Putamen (tissue), 1 donor: ENCODE measurements at regions not wholly inside any gene's neighbourhood (a gene's known extent, or its start where the extent isn't known, plus 50 kb on each side); places are given as distances from the start of the nearest gene placed in this dataset.

Source experiments
- DNase-seq: peaks from one replicate; pipeline ENCODE4 v3.0.0-alpha.2; 2016; ENCODE audit warnings: low spot score

- no peak for DNase-seq
These were observed 593.9 kb downstream of the TUSC7 start for GRCh38 chr3:117303443-117303842.

DNA sequence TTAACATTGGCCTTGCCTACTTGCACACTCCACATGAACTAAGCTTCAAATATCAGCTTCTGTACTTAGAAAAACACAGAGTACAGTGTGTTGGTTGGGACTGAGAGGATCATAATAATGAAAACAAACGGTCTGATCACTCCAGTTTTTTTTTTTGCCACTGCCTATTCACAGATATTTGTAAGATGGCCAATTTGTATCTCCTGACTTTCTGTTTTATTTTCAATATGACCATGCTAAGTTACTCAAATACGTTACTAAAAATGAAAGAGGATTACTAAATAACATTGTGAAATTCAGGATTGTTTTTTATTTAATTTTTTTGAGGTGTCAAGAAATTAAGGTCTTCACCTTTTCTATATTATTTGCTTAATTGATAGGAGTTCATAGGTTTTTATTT lies 595.1 kb downstream of the TUSC7 start:
- DNase-seq = no peak

GRCh38 chr3:117305681-117306080 lies 596.1 kb downstream of the TUSC7 start:
- no peak for DNase-seq

- no peak for DNase-seq
These were observed 596.7 kb downstream of the TUSC7 start for GRCh38 chr3:117306299-117306698.

DNA sequence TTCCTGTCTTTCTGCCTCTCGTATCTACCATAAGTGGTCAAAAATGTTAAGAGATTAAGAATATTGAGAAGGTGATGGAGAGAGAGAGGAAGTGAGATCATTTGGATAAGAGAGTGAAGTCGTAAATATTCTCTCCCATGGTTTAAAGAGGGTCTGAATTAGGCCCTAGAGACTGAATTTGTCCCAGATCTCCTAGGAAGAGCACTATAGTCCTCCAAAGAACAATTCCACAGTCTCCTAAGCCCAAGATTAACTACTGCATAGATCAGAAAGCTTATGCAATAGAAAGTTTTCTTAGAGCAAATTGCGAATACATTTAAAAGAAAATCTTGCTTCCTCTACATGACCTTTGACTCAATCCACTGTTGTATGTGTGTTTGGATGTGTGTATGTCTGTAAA lies 598.8 kb downstream of the TUSC7 start:
- no peak for DNase-seq

- no peak for DNase-seq
These were observed 599.2 kb downstream of the TUSC7 start for GRCh38 chr3:117308756-117309155.

- no peak for DNase-seq
These were observed 601.0 kb downstream of the TUSC7 start for GRCh38 chr3:117310536-117310935.

DNA sequence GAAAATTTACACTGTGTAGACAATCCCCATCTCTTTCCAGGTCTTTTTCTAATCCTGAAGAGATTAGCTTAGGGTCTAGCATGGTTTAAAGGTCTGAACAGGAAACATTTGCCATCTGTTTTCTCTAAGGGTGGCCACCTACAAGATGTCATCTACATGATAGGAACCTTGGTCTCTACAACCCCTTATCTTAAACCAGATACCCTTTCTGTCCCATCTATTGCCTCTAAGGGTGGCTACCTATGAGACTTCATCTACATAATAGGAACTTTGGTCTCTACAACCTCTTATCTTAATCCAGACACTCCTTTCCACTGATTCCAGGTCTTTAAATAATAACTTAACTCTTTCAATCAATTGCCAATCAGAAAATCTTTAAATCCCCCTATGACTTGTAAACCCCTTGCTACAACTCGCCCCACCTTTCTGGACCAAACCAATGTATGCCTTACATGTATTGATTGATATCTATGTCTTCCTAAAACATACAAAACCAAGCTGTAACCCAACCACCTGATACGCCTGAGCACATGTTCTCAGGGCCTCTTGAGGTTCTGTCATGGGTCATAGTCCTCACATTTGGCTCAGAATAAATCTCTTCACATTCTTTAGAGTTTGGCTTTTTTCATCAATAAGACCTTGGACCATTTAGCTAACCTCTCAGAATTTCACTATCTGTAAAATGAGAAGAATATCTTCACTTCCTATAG lies 605.0 kb downstream of the TUSC7 start:
- DNase-seq = no peak

- DNase-seq = no peak
These were observed 613.3 kb downstream of the TUSC7 start for GRCh38 chr3:117322866-117323265.

- DNase-seq = no peak
These were observed 637.3 kb downstream of the TUSC7 start for GRCh38 chr3:117346901-117347300.

GRCh38 chr3:117348884-117349283 lies 639.3 kb downstream of the TUSC7 start:
- DNase-seq = no peak

GRCh38 chr3:117349566-117349965 lies 640.0 kb downstream of the TUSC7 start:
- DNase-seq = no peak

DNA sequence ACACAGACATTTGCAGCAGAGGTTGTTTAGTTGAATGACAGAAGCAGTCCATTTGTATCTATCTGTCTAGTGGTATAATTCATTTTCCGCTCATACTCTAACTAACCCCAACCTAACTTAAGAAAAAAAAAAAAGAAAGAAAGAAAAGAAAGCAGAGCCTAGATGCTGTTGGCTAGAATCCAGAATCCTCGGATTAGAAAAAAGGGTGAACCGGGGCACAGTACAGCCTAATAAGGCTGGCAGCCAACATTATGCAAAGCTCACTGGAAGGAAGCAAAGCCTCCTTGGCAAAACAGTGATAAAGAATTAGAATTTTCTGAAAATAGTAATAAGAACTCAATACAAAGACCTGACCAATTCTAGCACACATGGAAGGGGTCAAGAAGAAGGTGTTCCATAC lies 640.8 kb downstream of the TUSC7 start:
- DNase-seq = peak; percentile 32

DNA sequence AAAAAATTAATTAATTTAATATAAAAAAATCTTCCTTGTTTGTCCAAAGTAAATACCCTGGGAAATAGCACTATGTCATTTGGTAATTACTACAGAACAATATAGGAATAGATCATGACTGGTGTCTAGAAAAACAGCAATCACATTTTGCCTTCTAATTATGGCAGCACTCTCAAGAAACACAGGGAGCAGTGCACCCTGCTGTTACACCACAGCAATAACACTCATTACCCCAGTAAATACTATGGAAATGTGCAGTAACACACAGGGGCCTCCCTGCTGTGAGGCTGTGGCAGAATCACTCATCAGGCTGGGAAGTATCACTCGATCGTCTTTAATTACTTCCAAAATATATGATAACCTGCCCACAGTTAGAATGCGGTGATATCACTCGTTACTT lies 646.0 kb downstream of the TUSC7 start:
- peak; percentile 26 for DNase-seq

GRCh38 chr3:117356091-117356705 lies 646.6 kb downstream of the TUSC7 start:
- no peak for DNase-seq

DNA sequence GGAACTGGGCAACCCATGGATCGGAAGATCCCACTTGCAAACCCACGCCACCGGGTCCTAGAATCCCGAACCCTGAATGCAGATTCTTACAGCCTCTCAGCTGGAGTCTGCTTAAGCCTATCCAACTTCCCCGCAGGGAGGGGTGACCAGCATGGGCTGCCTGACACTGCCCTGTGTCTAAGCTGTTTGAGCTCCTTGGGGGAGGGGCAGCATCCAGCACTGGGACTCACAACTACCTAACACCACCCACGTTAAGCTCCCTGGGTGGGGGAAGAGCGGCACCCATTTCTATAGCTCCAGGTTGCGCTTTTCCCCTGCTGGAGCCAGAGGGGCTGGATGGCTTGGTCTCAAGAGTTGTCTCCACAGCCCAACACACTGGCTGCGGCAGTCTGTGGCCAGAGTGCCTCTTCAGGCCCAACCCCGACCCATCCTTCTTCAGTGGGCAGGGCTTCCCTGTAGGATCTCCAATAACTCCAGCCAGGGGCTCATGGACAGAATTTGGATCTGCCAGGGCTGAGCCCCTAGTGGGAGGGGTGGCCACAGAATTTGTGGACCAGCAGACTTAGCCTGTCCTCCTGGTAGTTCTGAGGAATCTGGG lies 649.2 kb downstream of the TUSC7 start:
- no peak for DNase-seq

- no peak for DNase-seq
These were observed 657.0 kb downstream of the TUSC7 start for GRCh38 chr3:117366574-117366973.

DNA sequence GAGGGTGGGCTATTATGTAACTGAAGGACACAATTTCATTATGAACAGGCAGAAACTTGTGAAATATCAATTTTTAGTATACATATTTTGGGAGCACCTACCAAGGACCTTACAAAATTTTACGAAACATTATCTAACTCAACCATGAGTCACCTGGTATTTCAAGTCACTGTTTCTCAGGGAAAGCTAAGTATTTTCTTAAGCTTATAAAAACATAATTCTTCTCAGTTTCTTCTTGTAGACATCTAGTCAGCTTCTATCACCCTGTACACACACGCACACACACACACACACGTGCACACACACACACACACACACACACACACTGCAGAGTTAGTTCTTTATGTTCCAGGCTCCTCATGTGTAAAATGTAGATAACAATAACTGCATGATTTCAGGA lies 658.3 kb downstream of the TUSC7 start:
- DNase-seq = no peak

- no peak for DNase-seq
These were observed 671.1 kb downstream of the TUSC7 start for GRCh38 chr3:117380631-117381030.

DNA sequence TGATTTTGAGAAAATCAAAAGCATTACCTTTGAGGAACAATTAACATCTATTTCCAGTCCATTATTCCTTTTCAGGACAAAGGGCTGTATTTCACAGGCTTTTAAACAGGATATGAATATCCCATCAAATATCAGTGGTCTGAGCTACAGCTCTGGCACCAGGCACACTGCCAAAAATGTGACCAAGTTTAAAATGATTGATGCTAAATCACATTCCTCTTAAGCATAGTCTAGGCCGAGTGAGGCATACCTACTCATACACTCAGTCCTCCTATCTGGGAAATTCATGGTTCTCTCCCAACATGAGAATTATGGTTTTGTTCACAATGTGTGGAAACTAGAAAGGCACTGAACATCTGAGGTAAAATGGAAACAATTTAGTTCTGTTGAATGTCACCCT lies 683.5 kb downstream of the TUSC7 start:
- no peak for DNase-seq

- DNase-seq = peak; percentile 91
These were observed 688.7 kb downstream of the TUSC7 start for GRCh38 chr3:117398141-117398899.

DNA sequence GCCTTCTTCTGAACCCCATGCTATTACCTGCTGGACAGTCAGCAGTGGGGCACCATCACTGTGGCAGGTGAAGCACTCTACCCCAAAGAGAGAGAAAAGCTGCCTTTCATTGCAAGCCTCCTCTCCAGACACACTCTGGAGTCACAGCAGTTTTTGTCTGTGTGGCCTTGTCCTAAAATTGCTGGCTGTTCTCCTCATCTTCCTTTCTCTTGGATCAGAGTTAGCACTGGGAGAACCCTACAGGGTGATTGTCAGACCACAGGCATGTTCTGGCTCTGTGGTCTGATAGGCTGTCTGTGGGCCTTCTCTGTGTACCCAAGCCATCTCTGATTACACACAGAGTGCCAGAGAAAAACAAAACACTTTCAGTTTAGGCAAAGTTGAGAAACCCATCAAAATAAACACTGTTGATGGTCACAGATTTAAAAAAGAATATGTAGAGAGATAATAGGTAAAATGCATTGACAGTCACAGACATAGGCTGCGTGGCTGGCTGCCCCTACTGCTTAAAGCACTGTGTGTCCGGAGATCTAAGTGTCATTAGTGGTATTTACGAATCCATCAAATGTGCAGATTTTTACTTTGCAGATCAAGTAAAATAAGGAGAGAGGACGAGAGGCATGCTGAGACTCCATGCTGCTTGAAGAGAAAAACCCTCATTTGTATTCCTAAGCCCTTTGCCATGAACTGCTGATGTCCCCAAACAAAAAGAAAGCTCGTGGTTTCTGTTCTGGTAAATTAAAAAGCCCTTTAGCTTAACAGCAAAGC lies 689.9 kb downstream of the TUSC7 start:
- DNase-seq = peak; percentile 49
